NB4 (cell line): ENCODE measurements at regions not wholly inside any gene's neighbourhood (a gene's known extent, or its start where the extent isn't known, plus 50 kb on each side); places are given as distances from the start of the nearest gene placed in this dataset.

ENCODE experiments used
- DNase-seq: peaks from one replicate; pipeline ENCODE4 v3.0.0; 2010; ENCODE audit warnings: low read depth
- H3K4me3 ChIP-seq: one replicate; pipeline ENCODE4 v1.5.1; 2011; ENCODE audit warnings: mild to moderate bottlenecking, low read depth, low read length, moderate library complexity
- CTCF ChIP-seq: IDR thresholded peaks from one replicate; pipeline ENCODE4 v1.5.1; 2012; ENCODE audit warnings: low read depth, low read length
- MAX ChIP-seq: IDR thresholded peaks from 2 replicates; pipeline ENCODE4 v1.6.1; 2011; ENCODE audit warnings: low read depth, low read length
- MYC ChIP-seq: IDR thresholded peaks from 2 replicates; pipeline ENCODE4 v1.6.1; 2011; ENCODE audit warnings: low read depth, low read length
- POLR2A ChIP-seq: IDR thresholded peaks from 2 replicates; pipeline ENCODE4 v1.6.1; 2011; ENCODE audit warnings: mild to moderate bottlenecking; ENCODE audit not compliant: insufficient read length; ENCODE audit errors: extremely low read depth

DNA sequence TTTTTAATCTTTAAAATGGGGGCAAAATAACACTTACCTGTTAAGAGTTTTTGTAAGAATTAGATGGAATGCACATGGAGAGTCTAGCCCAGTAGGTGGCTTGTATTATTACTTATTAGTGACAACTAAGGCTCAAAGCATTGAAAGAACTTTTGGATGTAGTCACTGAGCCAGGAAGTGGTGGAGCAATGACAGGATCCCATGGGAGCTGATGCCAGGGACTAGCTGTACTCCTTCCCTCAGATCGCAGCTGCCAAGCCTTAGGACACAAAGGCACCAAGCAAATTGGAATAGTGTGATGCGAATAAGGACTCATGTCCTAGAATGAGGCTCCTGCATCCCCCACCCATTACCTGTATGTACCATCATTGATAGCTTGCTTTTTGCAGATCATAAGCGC, 370.4 kb upstream of the RGMA start:
- no peak for DNase-seq
- no peak overlapping the region for H3K4me3 ChIP-seq
- TF ChIP-seq MAX (no peak), MYC (no peak), POLR2A (no peak), CTCF (no peak)

DNA sequence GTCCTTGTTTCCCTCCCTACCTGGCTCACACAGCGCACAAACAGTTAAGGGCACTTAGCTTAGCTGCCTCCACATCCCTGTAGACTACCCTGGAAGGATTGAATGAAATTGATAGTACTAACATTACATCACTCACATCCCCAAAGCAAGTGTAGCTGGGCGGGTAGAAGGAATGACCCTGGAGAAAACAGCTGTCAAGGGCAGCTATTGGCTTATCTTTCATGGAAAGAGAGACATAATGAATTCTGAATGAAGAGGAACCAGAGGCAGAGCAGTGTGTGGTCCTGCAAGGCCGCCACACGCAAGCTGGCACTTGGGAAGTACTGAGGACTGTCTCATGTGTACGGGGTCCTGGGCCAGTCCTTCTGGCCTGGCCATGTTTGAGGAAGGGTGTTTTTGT, 369.6 kb upstream of the RGMA start:
- H3K4me3 ChIP-seq: no peak overlapping the region
- TF ChIP-seq POLR2A (no peak), CTCF (no peak), MAX (no peak), MYC (no peak)
- DNase-seq: no peak

- DNase-seq: no peak
- no peak overlapping the region for H3K4me3 ChIP-seq
- TF ChIP-seq POLR2A (no peak), MYC (no peak), MAX (no peak), CTCF (no peak)
Measured at GRCh38 chr15:93454788-93455187, 365.8 kb upstream of the RGMA start.

- DNase-seq: no peak
- TF ChIP-seq CTCF (no peak), MYC (no peak), POLR2A (no peak), MAX (no peak)
- no peak overlapping the region for H3K4me3 ChIP-seq
Measured at GRCh38 chr15:93452537-93453211, 363.7 kb upstream of the RGMA start.

DNA sequence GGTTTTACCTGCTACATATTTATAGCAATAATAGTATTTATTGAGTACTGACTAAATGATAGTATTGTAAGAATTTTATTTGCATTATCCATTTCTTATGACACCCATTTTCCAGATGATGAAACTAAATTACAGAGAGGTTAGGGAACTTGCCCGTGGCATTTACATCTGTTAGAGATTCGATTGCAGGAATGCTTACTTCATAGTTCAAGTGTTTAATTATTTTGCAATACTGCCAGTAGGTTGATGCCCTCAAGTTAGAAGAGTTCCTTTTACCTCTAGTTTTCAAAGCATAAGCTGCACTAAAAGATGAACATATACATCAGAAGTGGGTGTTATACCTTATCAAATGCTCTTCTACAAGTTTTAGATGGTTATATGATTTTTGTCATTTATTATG, 362.8 kb upstream of the RGMA start:
- TF ChIP-seq CTCF: no peak
- TF ChIP-seq MYC: no peak
- TF ChIP-seq MAX: no peak
- no peak for TF ChIP-seq POLR2A
- H3K4me3 ChIP-seq: no peak overlapping the region
- no peak for DNase-seq
